ENCODE measurements at regions not wholly inside any gene's neighbourhood (a gene's known extent, or its start where the extent isn't known, plus 50 kb on each side); places are given as distances from the start of the nearest gene placed in this dataset.

DNA sequence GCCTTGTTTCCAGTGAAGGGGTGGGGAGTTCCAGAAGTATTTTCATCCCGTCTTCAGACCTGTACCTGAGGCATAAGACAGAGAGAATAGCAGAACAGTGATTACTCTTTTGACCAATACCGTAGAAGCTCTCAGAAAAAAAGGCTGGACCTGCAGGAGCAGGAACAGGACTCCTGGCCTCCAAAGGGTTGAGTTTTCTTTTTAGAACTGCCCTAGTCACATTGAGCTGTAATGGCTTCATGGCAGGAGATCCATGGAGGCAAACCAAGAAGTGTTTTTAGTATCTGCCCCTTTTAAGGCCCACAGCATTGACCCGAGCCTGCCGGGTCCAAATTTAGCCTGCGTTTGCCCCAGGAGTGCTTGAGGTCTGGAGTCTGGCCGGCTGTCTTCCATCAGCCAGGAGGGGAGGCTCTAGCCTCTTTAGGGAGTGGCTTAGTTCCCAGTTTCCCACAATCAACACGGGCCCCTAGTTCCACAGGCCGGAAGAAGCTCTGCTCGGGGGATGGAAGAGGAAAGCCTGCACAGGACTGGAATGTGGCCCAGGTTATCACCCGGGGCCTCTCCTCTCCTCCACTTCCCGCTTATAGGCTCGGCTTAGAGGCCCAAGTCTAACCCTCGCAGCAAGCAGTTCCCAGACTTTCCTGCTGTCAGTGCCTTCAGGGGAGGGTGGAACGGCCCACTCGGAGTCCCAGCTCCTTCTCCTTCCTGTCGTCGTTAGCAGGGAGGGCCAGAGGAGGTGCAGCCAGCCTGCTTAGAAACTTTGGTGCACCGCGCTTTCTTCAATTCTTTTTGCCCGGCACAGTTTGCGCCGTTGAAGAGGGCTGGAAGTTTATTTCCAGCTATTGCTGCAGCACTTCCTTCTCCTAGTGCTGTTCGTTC, 80.7 kb downstream of the C9orf152 start:
- peaks cover 95% of the 10 kb centered on the region for H3K79me2 ChIP-seq (ENCODE audit: insufficient read depth, low read length)
- no peak for FAIRE-seq
- Mint-ChIP-seq H3K36me3 (ENCODE audit: low read depth, unreplicated experiment) (peaks cover 2% of the 10 kb centered on the region), H3K9me3 (ENCODE audit: unreplicated experiment) (no peaks in the 10 kb centered on the region), H3K27me3 (ENCODE audit: low read depth, unreplicated experiment) (no peaks in the 10 kb centered on the region), H3K4me1 (ENCODE audit: low read depth, unreplicated experiment) (peaks cover 88% of the 10 kb centered on the region), H3K4me3 (ENCODE audit: unreplicated experiment) (peak overlapping the region; percentile 91), H3K27ac (ENCODE audit: unreplicated experiment) (peak overlapping the region; percentile 99)
- H3K4me2 ChIP-seq (ENCODE audit: low read length) = peak overlapping the region; percentile 69
- peak overlapping the region; percentile 81 for H3K9ac ChIP-seq (ENCODE audit: low read length)
- H3K9me3 ChIP-seq (ENCODE audit: insufficient read depth, low read depth, low read length) = no peaks in the 10 kb centered on the region
- H3K4me3 ChIP-seq (ENCODE audit: insufficient read depth, low read depth, low read length) = no peak overlapping the region
- peak; percentile 55 for DNase-seq (ENCODE audit: low read depth)
- H4K20me1 ChIP-seq (ENCODE audit: insufficient read depth, low read length) = peaks cover 93% of the 10 kb centered on the region
- H3K36me3 ChIP-seq (ENCODE audit: insufficient read depth, low read length) = no peaks in the 10 kb centered on the region
- H2AFZ ChIP-seq (ENCODE audit: low read depth, low read length) = no peak overlapping the region
- TF ChIP-seq, protein P1, sequence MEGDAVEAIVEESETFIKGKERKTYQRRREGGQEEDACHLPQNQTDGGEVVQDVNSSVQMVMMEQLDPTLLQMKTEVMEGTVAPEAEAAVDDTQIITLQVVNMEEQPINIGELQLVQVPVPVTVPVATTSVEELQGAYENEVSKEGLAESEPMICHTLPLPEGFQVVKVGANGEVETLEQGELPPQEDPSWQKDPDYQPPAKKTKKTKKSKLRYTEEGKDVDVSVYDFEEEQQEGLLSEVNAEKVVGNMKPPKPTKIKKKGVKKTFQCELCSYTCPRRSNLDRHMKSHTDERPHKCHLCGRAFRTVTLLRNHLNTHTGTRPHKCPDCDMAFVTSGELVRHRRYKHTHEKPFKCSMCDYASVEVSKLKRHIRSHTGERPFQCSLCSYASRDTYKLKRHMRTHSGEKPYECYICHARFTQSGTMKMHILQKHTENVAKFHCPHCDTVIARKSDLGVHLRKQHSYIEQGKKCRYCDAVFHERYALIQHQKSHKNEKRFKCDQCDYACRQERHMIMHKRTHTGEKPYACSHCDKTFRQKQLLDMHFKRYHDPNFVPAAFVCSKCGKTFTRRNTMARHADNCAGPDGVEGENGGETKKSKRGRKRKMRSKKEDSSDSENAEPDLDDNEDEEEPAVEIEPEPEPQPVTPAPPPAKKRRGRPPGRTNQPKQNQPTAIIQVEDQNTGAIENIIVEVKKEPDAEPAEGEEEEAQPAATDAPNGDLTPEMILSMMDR (IDR thresholded peaks at IDR 0.05; ENCODE audit: insufficient read depth, low read depth, low read length) = no peak
- TF ChIP-seq EZH2 (IDR thresholded peaks at IDR 0.05; ENCODE audit: insufficient read depth, low read length) = no peak
- peak overlapping the region; percentile 89 for H3K27ac ChIP-seq (ENCODE audit: low read depth, low read length)
- no peaks in the 10 kb centered on the region for H3K27me3 ChIP-seq (ENCODE audit: insufficient read depth, low read length)
- H3K4me1 ChIP-seq (ENCODE audit: insufficient read depth, low read length) = peaks cover 83% of the 10 kb centered on the region

DNA sequence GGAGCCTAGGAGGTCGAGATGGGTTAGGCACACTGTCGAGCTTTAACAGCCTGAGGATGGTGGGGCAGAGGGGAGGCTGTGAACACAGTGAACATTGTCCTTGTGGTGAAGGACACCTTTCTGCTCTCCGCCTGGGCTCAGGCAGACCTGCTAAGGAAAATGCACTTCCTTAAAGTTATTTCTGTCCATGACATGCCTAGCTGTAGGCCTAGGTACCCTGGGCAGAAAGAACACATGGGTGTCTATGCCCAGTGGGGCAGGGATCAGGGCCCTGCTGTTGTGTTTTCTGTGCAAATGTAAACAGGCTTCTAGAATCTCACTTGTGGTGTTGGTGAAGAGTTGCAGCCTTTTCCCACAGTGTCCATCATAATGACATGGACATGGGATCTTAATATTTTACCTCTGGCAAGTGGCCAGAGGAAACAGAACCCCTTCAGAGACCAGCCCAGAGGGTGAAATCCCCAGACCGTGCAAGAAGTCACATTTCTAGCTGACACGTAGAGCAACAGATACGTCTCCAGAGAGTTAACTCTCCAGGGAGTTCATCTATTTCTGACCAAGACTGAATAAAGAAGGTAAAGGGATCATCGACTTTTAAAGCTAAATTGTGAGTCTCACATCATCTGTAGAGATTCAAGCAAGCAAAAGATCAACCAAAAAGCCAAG, 79.2 kb downstream of the C9orf152 start:
- no peaks in the 10 kb centered on the region for H3K36me3 ChIP-seq (ENCODE audit: insufficient read depth, low read length)
- H3K4me3 Mint-ChIP-seq (ENCODE audit: unreplicated experiment) = peak overlapping the region; percentile 91
- H3K4me1 ChIP-seq (ENCODE audit: insufficient read depth, low read length) = peaks cover 76% of the 10 kb centered on the region
- TF ChIP-seq, protein P1 (IDR thresholded peaks at IDR 0.05; ENCODE audit: insufficient read depth, low read depth, low read length) = no peak
- TF ChIP-seq EZH2 (IDR thresholded peaks at IDR 0.05; ENCODE audit: insufficient read depth, low read length) = no peak
- peak overlapping the region; percentile 8 for H3K4me2 ChIP-seq (ENCODE audit: low read length)
- peaks cover 93% of the 10 kb centered on the region for H4K20me1 ChIP-seq (ENCODE audit: insufficient read depth, low read length)
- H3K27ac Mint-ChIP-seq (ENCODE audit: unreplicated experiment) = peak overlapping the region; percentile 91
- H3K9ac ChIP-seq (ENCODE audit: low read length) = peak overlapping the region; percentile 23
- H3K27ac ChIP-seq (ENCODE audit: low read depth, low read length) = peak overlapping the region; percentile 5
- DNase-seq (ENCODE audit: low read depth) = no peak
- peaks cover 1% of the 10 kb centered on the region for H3K36me3 Mint-ChIP-seq (ENCODE audit: low read depth, unreplicated experiment)
- H3K4me1 Mint-ChIP-seq (ENCODE audit: low read depth, unreplicated experiment) = peaks cover 81% of the 10 kb centered on the region
- no peak overlapping the region for H3K4me3 ChIP-seq (ENCODE audit: insufficient read depth, low read depth, low read length)
- peaks cover 93% of the 10 kb centered on the region for H3K79me2 ChIP-seq (ENCODE audit: insufficient read depth, low read length)
- H3K27me3 Mint-ChIP-seq (ENCODE audit: low read depth, unreplicated experiment) = no peaks in the 10 kb centered on the region
- no peaks in the 10 kb centered on the region for H3K27me3 ChIP-seq (ENCODE audit: insufficient read depth, low read length)
- H3K9me3 Mint-ChIP-seq (ENCODE audit: unreplicated experiment) = no peaks in the 10 kb centered on the region
- no peaks in the 10 kb centered on the region for H3K9me3 ChIP-seq (ENCODE audit: insufficient read depth, low read depth, low read length)
- no peak for FAIRE-seq
- H2AFZ ChIP-seq (ENCODE audit: low read depth, low read length) = no peak overlapping the region
